ENCODE measurements at regions not wholly inside any gene's neighbourhood (a gene's known extent, or its start where the extent isn't known, plus 50 kb on each side); places are given as distances from the start of the nearest gene placed in this dataset.

DNA sequence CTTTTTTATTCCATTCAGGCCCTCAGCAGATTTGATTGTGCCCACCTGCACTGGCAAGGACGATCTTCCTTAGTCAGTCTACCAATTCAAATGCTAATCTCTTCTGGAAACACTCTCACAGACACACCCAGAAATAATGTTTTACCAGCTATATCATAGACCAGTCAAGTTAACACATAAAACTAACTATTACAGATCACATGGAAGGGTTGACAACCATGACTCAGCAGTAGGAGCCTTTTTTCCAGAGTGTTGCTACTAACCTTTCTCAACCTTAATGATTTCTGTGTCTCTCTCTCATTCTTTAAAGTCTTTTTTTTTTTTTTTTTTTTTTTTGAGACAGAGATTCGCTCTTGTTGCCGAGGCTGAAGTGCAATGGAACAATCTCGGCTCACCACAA is 68.7 kb upstream of the KCNK12 start:
- no peak overlapping the region for H3K9ac ChIP-seq (replicated peaks in 1 of 4; ENCODE audit: extremely low read depth in 1 of 4, low read depth in 3 of 4, low read length in 3 of 4)
- H3K79me1 ChIP-seq (ENCODE audit: low read depth, low read length): no peaks in the 10 kb centered on the region
- no peak for FAIRE-seq
- no peak overlapping the region for H4K91ac ChIP-seq (replicated peaks; ENCODE audit: insufficient read length, low read length)
- H4K8ac ChIP-seq (ENCODE audit: extremely low read depth, insufficient read depth, low read length): no peak overlapping the region
- no peak overlapping the region for H2BK20ac ChIP-seq (ENCODE audit: low read length)
- no peak overlapping the region for H2BK120ac ChIP-seq (replicated peaks; ENCODE audit: low read depth, low read length)
- peaks cover 0 to 10% (median 7%) of the 10 kb centered on the region in 4 experiments; a peak in 4 of 7 replicates for H3K4me1 ChIP-seq (replicated peaks in 1 of 4; ENCODE audit: control insufficient read depth in 3 of 4, insufficient read depth in 4 of 4, low read length in 3 of 4)
- no peak overlapping the region for H2BK12ac ChIP-seq (ENCODE audit: low read depth, low read length)
- H3K36me3 ChIP-seq (ENCODE audit: control insufficient read depth in 2 of 4, insufficient read depth in 4 of 4, low read length in 3 of 4): no peaks in the 10 kb centered on the region
- no peaks in the 10 kb centered on the region for H3K9me3 ChIP-seq (ENCODE audit: insufficient read depth in 2 of 2, low read depth in 1 of 2, low read length in 1 of 2)
- ChIA-PET CTCF (ENCODE audit: partially characterized antibody) (interaction anchor here (1.2 to 7.5 kb wide), 3 partner anchors 10 to 127 kb away, joined by 3 to 73 read pairs (median 9); no protein-coding TSS in a partner anchor), POLR2A (ENCODE audit: partially characterized antibody) (interaction anchor here (0.7 to 1.6 kb wide), 2 partner anchors 15 to 284 kb away, joined by 3 to 4 read pairs; no protein-coding TSS in a partner anchor)
- no peak for DNase-seq (ENCODE audit: low read depth in 1 of 2, low spot score in 2 of 2)
- no peak overlapping the region for H2BK15ac ChIP-seq (ENCODE audit: low read length)
- H3K4me2 ChIP-seq (ENCODE audit: insufficient read depth in 1 of 2, low read depth in 2 of 2, low read length in 2 of 2): no peak overlapping the region
- no peak for TF ChIP-seq POLR2AphosphoS5 (IDR thresholded peaks at IDR 0.05; ENCODE audit: low read depth, low read length)
- TF ChIP-seq MAFK (IDR thresholded peaks at IDR 0.05; ENCODE audit: low read depth, low read length): peak; percentile 38; the same call in 1 of the 2 replicates
- no peak overlapping the region for H3K18ac ChIP-seq (ENCODE audit: extremely low read depth, low read length)
- no peak overlapping the region for H3K27ac ChIP-seq (ENCODE audit: low read depth, low read length)
- H3K23me2 ChIP-seq (ENCODE audit: low read depth, low read length): no peaks in the 10 kb centered on the region
- H2BK5ac ChIP-seq (ENCODE audit: low read depth, low read length): no peak overlapping the region
- no peak overlapping the region for H3K14ac ChIP-seq (ENCODE audit: insufficient read length)
- WGBS, 2 experiments (ENCODE audit: extremely low coverage in 1 of 2, insufficient coverage in 1 of 2, insufficient read length in 1 of 2, insufficient replicate concordance in 2 of 2, low coverage in 1 of 2, low lambda C conversion rate in 2 of 2, missing lambda C conversion rate in 1 of 2): 67% methylated on average over 3 of the region's 4 CpGs; no CpG with 5 or more reads in 1 of the 2 experiments
- no peaks in the 10 kb centered on the region for H3K79me2 ChIP-seq (ENCODE audit: control insufficient read depth in 1 of 2, insufficient read depth in 2 of 2, low read length in 2 of 2)
- no peak overlapping the region for H2AFZ ChIP-seq (ENCODE audit: low read length)
- no peak overlapping the region for H3K23ac ChIP-seq (ENCODE audit: insufficient read length)
- H3K56ac ChIP-seq (replicated peaks; ENCODE audit: insufficient read length, low read depth, low read length): no peak overlapping the region
- H4K5ac ChIP-seq (ENCODE audit: insufficient read length, low read depth, low read length): no peak overlapping the region
- peaks cover 0 to 2% (median 0%) of the 10 kb centered on the region in 4 experiments; a peak in 1 of 7 replicates for H3K27me3 ChIP-seq (replicated peaks in 1 of 4; ENCODE audit: control insufficient read depth in 3 of 4, extremely low read depth in 1 of 4, insufficient read depth in 3 of 4, low read length in 3 of 4)
- no peak overlapping the region for H3K4ac ChIP-seq (replicated peaks; ENCODE audit: insufficient read length, low read depth, low read length)
- H3K4me3 ChIP-seq (ENCODE audit: extremely low read depth in 1 of 4, insufficient read depth in 2 of 4, low read depth in 3 of 4, low read length in 4 of 4): no peak overlapping the region
- no peak overlapping the region for H2AK5ac ChIP-seq (ENCODE audit: low read depth, low read length)
- no peaks in the 10 kb centered on the region for H4K20me1 ChIP-seq (replicated peaks in 1 of 2; ENCODE audit: control insufficient read depth in 1 of 2, insufficient read depth in 2 of 2, low read length in 2 of 2)

Measured in H1 (cell line).